ENCODE measurements at regions not wholly inside any gene's neighbourhood (a gene's known extent, or its start where the extent isn't known, plus 50 kb on each side); places are given as distances from the start of the nearest gene placed in this dataset.
"Not testable (repeated sequence)": the region's sequence is repeated elsewhere in the genome, so short reads cannot be mapped to it uniquely, and the experiment has no call there.

- H3K4me3 Mint-ChIP-seq; H3K4me1 Mint-ChIP-seq; ATAC-seq (ENCODE audit: low read depth); POLR2A ChIA-PET; DNase-seq; H3K36me3 Mint-ChIP-seq: not testable (repeated sequence)
- Mint-ChIP-seq H3K9me3 (peaks cover 38% of the 10 kb centered on the region), H3K27me3 (peaks cover 56% of the 10 kb centered on the region), H3K27ac (peak overlapping the region; percentile 28)
Observed at GRCh38 chr1:24268555-24268954, 50.6 kb upstream of the GRHL3 start.

GRCh38 chr1:24266998-24267397, 52.2 kb upstream of the GRHL3 start:
- ATAC-seq (ENCODE audit: low read depth) (no peak), DNase-seq (no peak)
- Mint-ChIP-seq H3K36me3 (peaks cover 17% of the 10 kb centered on the region), H3K9me3 (peaks cover 38% of the 10 kb centered on the region), H3K4me3 (no peak overlapping the region), H3K27ac (no peak overlapping the region), H3K27me3 (peaks cover 42% of the 10 kb centered on the region), H3K4me1 (peaks cover 9% of the 10 kb centered on the region)
- POLR2A ChIA-PET, result interaction anchor here (0.6 kb wide), 1 partner anchor 194 kb away, joined by 4 read pairs; no protein-coding TSS in a partner anchor

GRCh38 chr1:24266398-24266941, 52.7 kb upstream of the GRHL3 start:
- ATAC-seq (ENCODE audit: low read depth) (no peak), DNase-seq (no peak)
- Mint-ChIP-seq H3K9me3 (peaks cover 34% of the 10 kb centered on the region), H3K27ac (no peak overlapping the region), H3K27me3 (peaks cover 42% of the 10 kb centered on the region), H3K4me1 (peaks cover 9% of the 10 kb centered on the region), H3K4me3 (no peak overlapping the region), H3K36me3 (peaks cover 17% of the 10 kb centered on the region)
- POLR2A ChIA-PET, result interaction anchor here (0.6 kb wide), 1 partner anchor 195 kb away, joined by 4 read pairs; no protein-coding TSS in a partner anchor

- ATAC-seq (ENCODE audit: low read depth) (no peak), DNase-seq (no peak)
- Mint-ChIP-seq H3K36me3 (peaks cover 10% of the 10 kb centered on the region), H3K9me3 (peaks cover 26% of the 10 kb centered on the region), H3K27me3 (peaks cover 29% of the 10 kb centered on the region), H3K4me3 (no peak overlapping the region), H3K4me1 (peaks cover 12% of the 10 kb centered on the region), H3K27ac (no peak overlapping the region)
- POLR2A ChIA-PET, result no interaction called here
Observed at GRCh38 chr1:24263746-24264145, 55.4 kb upstream of the GRHL3 start.

GRCh38 chr1:24263211-24263610, 55.9 kb upstream of the GRHL3 start:
- POLR2A ChIA-PET, result no interaction called here
- DNase-seq (no peak), ATAC-seq (ENCODE audit: low read depth) (peak; percentile 30)
- peaks cover 12% of the 10 kb centered on the region for H3K4me1 Mint-ChIP-seq
- no peak overlapping the region for H3K27ac Mint-ChIP-seq
- H3K4me3 Mint-ChIP-seq, result no peak overlapping the region
- peaks cover 29% of the 10 kb centered on the region for H3K27me3 Mint-ChIP-seq
- H3K36me3 Mint-ChIP-seq, result peaks cover 10% of the 10 kb centered on the region
- H3K9me3 Mint-ChIP-seq, result peaks cover 26% of the 10 kb centered on the region

- Mint-ChIP-seq H3K36me3 (peaks cover 10% of the 10 kb centered on the region), H3K4me1 (peaks cover 12% of the 10 kb centered on the region), H3K4me3 (no peak overlapping the region), H3K27ac (no peak overlapping the region), H3K27me3 (peaks cover 33% of the 10 kb centered on the region), H3K9me3 (peaks cover 26% of the 10 kb centered on the region)
- POLR2A ChIA-PET, result no interaction called here
- DNase-seq, result no peak
- ATAC-seq (ENCODE audit: low read depth), result no peak
Observed at GRCh38 chr1:24261977-24262376, 57.2 kb upstream of the GRHL3 start.

- Mint-ChIP-seq H3K4me3 (no peak overlapping the region), H3K27ac (no peak overlapping the region), H3K4me1 (peaks cover 17% of the 10 kb centered on the region), H3K36me3 (peaks cover 10% of the 10 kb centered on the region), H3K9me3 (peaks cover 14% of the 10 kb centered on the region), H3K27me3 (peaks cover 23% of the 10 kb centered on the region)
- no peak for DNase-seq
- POLR2A ChIA-PET, result no interaction called here
- ATAC-seq (ENCODE audit: low read depth), result no peak
Observed at GRCh38 chr1:24258735-24259424, 60.3 kb upstream of the GRHL3 start.

- DNase-seq (no peak), ATAC-seq (ENCODE audit: low read depth) (no peak)
- Mint-ChIP-seq H3K27ac (no peak overlapping the region), H3K4me3 (no peak overlapping the region), H3K4me1 (peaks cover 9% of the 10 kb centered on the region), H3K36me3 (peaks cover under 1% of the 10 kb centered on the region), H3K27me3 (peaks cover 23% of the 10 kb centered on the region), H3K9me3 (peaks cover 1% of the 10 kb centered on the region)
- POLR2A ChIA-PET, result no interaction called here
Observed at GRCh38 chr1:24257373-24257772, 61.8 kb upstream of the GRHL3 start.

GRCh38 chr1:24256687-24257086, 62.5 kb upstream of the GRHL3 start:
- ATAC-seq (ENCODE audit: low read depth), result no peak
- POLR2A ChIA-PET, result interaction anchor here (0.6 kb wide), 1 partner anchor 87 kb away, joined by 3 read pairs; no protein-coding TSS in a partner anchor
- H3K9me3 Mint-ChIP-seq, result peaks cover 1% of the 10 kb centered on the region

GRCh38 chr1:24255226-24255625, 63.9 kb upstream of the GRHL3 start:
- ATAC-seq (ENCODE audit: low read depth) (no peak), DNase-seq (no peak)
- H3K36me3 Mint-ChIP-seq, result no peaks in the 10 kb centered on the region
- no peak overlapping the region for H3K27ac Mint-ChIP-seq
- no peaks in the 10 kb centered on the region for H3K9me3 Mint-ChIP-seq
- H3K4me1 Mint-ChIP-seq, result peaks cover 8% of the 10 kb centered on the region
- H3K27me3 Mint-ChIP-seq, result peaks cover 10% of the 10 kb centered on the region
- no peak overlapping the region for H3K4me3 Mint-ChIP-seq
- POLR2A ChIA-PET, result no interaction called here

More at GRCh38 chr1:24256687-24257086, 62.5 kb upstream of the GRHL3 start:
- Mint-ChIP-seq H3K36me3 (no peaks in the 10 kb centered on the region), H3K4me1 (peaks cover 11% of the 10 kb centered on the region), H3K4me3 (no peak overlapping the region), H3K27me3 (peaks cover 18% of the 10 kb centered on the region), H3K27ac (no peak overlapping the region)
- no peak for DNase-seq

- Mint-ChIP-seq H3K27me3 (peaks cover 6% of the 10 kb centered on the region), H3K27ac (no peak overlapping the region), H3K36me3 (no peaks in the 10 kb centered on the region), H3K4me3 (no peak overlapping the region), H3K4me1 (peaks cover 8% of the 10 kb centered on the region), H3K9me3 (no peaks in the 10 kb centered on the region)
- no peak for DNase-seq
- ATAC-seq (ENCODE audit: low read depth), result no peak
- POLR2A ChIA-PET, result no interaction called here
Observed at GRCh38 chr1:24254783-24255182, 64.4 kb upstream of the GRHL3 start.

- Mint-ChIP-seq H3K27me3 (peaks cover 5% of the 10 kb centered on the region), H3K4me1 (peaks cover 8% of the 10 kb centered on the region), H3K9me3 (no peaks in the 10 kb centered on the region)
Observed at GRCh38 chr1:24253571-24253970, 65.6 kb upstream of the GRHL3 start.

GRCh38 chr1:24252185-24252780, 65.2 kb upstream of the IFNLR1 start:
- Mint-ChIP-seq H3K27ac (no peak overlapping the region), H3K27me3 (peaks cover 5% of the 10 kb centered on the region), H3K4me1 (peaks cover 8% of the 10 kb centered on the region), H3K9me3 (no peaks in the 10 kb centered on the region), H3K4me3 (no peak overlapping the region), H3K36me3 (no peaks in the 10 kb centered on the region)
- DNase-seq (no peak), ATAC-seq (ENCODE audit: low read depth) (no peak)
- POLR2A ChIA-PET, result no interaction called here

More at GRCh38 chr1:24253571-24253970, 65.6 kb upstream of the GRHL3 start:
- no peak overlapping the region for H3K4me3 Mint-ChIP-seq
- H3K27ac Mint-ChIP-seq, result no peak overlapping the region
- H3K36me3 Mint-ChIP-seq, result no peaks in the 10 kb centered on the region
- DNase-seq (no peak), ATAC-seq (ENCODE audit: low read depth) (no peak)
- POLR2A ChIA-PET, result no interaction called here

GRCh38 chr1:24251501-24251900, 64.4 kb upstream of the IFNLR1 start:
- no peak for ATAC-seq (ENCODE audit: low read depth)
- no peak for DNase-seq
- no peaks in the 10 kb centered on the region for H3K9me3 Mint-ChIP-seq
- H3K36me3 Mint-ChIP-seq, result no peaks in the 10 kb centered on the region
- no peaks in the 10 kb centered on the region for H3K27me3 Mint-ChIP-seq
- no peak overlapping the region for H3K27ac Mint-ChIP-seq
- no peak overlapping the region for H3K4me3 Mint-ChIP-seq
- POLR2A ChIA-PET, result no interaction called here
- H3K4me1 Mint-ChIP-seq, result peaks cover 7% of the 10 kb centered on the region

Measured in activated naive CD8-positive, alpha-beta T cell treated with anti-CD3 and anti-CD28 coated beads, Interleukin-2, amount 10 ng/mL, durations not matched to agents 7 days and 5 days (primary cell).